Fibroblast of skin of left quadriceps (primary cell): ENCODE measurements at regions not wholly inside any gene's neighbourhood (a gene's known extent, or its start where the extent isn't known, plus 50 kb on each side); places are given as distances from the start of the nearest gene placed in this dataset.
A peak's percentile ranks its signal among the peaks of the same experiment; 100 is the strongest.

Experiments used
- DNase-seq, 2 experiments: peaks; one replicate each; pipeline ENCODE4 v3.0.0-alpha.2; 2013; ENCODE audit warnings: low read depth in 2 of 2

DNA sequence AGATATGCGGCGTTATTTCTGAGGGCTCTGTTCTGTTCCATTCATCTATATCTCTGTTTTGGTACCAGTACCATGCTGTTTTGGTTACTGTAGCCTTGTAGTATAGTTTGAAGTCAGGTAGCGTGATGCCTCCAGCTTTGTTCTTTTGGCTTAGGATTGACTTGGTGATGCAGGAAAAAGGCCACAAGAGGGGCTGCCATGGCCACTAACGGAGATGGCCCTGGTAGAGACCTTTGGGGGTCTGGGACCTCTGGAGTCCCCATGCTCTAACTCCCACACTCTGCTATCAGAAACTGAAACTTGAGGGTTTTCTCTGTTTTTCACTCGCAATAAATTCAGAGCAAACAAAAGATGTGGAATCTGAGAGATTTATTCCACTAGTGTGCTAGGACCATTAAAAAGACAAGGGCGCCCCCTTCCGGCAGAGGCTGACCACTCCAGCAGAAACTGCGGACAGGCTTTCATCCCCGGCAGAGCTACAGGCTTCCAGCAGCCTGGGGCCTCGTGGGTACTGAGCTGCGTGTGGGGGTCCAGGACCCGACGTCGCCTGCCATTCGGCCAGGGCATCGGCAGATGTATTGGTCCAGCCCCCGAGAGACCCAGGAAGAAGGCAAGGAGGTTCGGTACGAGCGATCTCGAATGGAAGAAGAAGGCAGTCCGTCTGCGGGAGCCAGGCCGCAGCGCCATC, 775.1 kb downstream of the EPHA7 start:
- DNase-seq: peak; percentile 5 to 7

DNA sequence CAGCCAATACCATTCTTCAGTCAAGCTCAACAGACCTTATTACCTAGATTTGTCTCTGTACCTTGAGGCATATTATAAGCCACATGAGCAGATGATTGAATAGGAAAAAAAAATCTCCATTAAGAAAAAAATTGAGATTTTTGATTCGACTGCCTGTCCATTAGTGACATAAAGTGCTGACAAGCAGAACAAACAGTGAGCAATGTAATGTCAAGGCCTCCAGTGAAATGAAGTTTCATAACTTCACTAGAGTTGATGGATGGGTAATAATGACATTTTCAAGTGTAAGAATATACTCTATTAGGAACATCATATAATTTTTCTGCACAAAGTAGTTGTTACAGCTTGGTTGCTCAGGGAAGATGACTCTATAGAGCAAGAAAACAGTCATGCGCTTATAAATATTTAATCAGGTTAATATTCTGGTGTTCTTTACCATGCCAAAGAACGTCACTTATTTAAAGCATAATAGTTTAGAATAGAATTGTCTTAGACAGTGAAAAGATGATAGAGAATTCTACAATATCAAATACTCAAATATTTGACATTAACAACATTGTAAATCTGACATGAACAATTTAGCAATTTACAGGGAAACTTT, 783.7 kb downstream of the EPHA7 start:
- no peak for DNase-seq

DNA sequence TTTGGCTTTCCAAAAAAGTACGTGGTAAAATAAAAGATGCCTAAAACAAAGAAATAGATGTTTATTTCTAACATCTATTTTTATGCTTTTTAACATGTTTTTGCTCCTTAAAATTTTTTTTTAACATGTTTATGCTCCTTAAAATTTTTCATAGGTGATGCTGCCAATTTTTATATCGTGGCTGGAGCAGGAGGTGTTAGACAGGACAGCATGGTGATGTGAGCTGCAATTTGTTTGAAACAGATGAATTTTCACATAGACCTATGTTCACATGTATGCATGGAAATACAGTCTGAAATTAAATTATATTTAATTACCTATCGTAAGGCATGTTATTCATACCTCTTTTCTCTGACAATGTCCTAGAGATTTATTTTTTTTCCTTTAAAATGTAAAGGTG, 784.8 kb downstream of the EPHA7 start:
- DNase-seq: no peak

DNA sequence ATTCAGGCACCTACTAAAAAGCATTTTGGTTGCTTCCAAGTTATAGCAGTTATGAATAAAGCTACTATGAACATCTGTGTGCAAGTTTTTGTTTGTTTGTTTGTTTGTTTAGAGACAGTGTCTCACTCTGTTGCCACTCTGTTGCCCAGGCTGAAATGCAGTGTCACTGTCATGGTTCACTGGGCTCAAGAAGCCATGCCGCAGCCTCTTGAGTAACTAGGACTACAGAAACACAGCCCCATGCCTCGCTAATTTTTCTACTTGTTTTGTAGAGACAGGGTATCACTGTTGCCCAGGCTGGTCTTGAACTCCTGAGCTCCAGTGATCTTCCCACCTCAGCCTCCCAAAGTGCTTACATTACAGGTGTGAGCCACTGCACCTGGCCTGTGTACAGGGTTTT, 795.9 kb downstream of the EPHA7 start:
- no peak for DNase-seq

DNA sequence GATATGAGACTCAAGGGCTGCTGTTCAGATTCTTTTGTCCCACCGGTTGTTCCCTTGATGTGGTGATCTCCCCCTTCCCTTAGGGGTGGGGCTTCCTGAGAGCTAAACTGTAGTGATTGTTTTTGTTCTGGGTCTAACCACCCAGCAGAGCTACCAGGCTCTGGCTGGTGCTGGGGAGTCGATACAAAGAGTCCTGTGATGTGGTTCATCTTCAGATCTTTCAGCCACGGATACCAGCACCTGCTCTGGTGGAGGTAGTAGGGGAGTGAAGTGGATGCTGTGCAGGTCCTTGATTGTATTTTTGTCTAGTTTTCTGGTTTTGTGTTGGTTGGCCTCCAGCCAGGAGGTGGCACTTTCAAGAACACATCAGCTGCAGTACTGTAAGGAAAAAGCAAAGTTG, 801.6 kb downstream of the EPHA7 start:
- no peak for DNase-seq

DNA sequence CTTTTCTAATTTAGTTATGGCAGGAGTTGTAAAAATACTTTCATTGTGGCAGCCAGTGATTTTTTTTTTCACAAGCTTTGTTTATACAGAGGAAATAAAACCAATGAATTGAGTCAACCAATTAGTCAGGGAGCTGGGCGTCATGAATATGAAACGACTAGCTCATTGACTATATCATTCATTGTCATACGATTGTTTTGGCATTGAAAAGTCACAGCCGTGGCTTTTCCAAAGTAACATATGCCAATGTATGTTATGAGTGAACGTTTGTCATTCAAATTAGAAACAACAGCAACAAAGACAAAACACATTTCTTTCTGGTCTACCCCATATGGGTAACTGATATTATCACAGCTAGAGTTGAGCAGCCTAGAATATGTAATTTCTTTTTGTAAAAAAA, 810.6 kb downstream of the EPHA7 start:
- DNase-seq: no peak

DNA sequence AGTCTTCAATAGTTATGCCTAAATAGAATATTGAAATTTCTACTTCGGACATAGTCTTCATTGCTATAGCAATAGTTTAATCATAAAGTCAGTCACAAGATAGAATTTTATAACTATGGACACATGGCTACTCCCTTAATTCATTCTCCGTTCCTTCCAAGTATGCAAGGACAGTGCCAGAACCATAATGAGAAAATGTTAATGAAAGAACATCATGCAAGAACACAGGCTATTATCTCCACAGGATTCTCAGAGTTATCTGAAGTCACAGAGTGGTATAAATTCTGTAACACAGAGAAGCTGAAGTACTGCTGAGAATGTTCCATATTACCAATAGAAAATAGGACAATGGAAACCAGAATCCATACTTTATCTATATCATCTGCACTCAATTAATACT, 826.2 kb downstream of the EPHA7 start:
- DNase-seq: no peak

DNA sequence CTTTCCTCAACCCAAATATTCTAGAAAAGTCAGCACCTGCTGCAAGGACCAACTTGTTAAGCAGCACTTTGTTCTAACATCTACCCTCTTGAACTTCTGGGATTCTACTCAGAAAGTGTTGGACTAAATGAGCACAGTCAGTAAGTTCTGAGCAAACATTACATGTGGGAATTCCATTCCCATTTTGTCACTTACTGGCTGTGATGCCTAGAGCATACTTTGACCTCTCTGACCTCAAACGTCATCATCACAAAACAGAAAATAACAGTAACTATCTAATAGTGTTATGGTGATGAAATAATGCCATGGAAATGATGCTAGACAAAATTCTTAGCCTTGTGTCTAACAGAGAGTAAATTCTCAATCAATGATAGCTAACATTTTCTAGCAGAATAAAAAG, 829.4 kb downstream of the EPHA7 start:
- DNase-seq: no peak

DNA sequence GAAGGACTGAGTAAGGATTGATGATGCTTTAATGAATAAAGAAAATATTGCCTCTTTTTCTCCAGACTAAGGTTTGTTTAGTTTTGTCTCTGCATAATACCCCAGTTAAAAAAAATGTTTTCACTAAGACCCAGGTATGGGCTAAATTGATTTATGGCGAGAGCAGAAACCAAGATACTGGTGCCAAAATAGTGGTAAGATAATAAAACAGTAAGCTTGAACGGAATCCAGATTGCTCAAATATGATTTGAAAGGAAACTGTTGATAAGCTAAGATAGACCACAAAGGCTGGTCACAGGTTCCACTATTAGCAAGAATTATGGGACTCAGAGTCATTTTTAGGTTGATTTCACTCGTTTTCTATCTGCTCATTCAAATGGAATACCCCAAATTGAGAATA, 831.2 kb downstream of the EPHA7 start:
- no peak for DNase-seq

DNA sequence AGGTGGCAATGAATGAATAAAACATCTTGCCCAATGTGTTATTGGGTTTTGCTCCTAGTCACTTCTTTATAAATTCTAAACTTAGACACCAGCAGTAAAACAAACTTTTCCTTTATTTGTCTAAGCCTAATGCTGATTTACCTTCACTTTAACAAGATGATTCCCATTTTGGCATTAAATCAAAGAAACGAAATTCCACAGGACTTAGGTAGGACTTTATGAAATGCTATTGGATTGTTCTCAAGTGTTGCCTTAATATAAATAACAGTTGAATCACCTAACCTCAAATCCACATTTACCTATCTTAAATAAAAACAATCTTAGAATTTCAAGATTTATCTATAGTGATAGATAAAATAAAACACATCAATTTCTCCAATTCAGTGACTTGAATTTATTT, 831.8 kb downstream of the EPHA7 start:
- DNase-seq: no peak

DNA sequence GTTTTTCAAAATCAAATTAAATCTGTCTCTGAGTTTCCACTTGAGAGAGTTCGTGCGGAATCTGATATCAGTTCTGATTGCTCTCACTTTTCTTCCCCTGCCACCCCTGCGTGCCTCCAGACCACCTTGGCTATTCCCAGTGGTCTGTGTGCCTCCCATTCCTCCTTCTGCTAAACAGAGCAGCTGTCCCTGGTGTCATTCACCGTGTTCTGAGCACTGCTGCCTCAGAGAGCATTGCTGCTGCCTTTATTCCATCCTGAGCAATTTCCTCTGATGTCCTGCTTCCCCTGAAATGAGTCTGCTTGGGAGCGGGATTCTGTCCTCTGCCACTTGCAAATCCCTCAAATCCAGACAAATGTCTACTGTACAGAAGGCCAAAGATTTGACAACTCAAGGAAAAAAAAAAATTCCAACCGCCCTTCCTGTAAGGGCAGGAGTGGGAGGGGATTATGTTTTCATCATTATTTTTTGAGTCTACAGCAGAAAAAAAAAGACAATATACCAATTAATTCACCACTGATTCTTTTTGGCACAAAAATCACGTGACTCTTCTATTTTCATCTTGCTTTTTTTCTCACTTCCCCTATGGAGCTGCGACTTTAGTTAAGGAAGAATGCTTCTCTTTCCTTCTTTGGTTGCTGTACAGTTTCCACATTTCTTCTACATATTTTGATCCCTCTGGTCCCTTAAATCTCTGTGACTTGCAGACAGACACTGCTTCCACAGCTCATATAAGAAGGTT, 833.0 kb downstream of the EPHA7 start:
- no peak for DNase-seq

DNA sequence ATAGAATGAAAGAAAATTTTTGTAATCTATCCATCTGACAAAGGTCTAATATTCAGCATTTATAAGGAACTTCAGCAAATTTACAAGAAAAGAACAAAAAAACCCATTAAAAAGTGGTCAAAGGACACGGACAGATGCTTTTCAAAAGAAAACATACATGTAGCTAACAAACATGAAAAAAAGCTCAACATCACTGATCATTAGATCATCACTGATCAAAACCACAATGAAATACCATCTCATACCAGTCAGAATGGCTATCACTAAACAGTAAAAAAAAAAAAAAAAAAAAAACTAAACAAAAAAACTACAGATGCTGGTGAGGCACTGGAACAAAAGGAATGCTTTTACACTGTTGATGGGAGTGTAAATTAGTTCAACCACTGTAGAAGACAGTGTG, 837.1 kb downstream of the EPHA7 start:
- DNase-seq: no peak

DNA sequence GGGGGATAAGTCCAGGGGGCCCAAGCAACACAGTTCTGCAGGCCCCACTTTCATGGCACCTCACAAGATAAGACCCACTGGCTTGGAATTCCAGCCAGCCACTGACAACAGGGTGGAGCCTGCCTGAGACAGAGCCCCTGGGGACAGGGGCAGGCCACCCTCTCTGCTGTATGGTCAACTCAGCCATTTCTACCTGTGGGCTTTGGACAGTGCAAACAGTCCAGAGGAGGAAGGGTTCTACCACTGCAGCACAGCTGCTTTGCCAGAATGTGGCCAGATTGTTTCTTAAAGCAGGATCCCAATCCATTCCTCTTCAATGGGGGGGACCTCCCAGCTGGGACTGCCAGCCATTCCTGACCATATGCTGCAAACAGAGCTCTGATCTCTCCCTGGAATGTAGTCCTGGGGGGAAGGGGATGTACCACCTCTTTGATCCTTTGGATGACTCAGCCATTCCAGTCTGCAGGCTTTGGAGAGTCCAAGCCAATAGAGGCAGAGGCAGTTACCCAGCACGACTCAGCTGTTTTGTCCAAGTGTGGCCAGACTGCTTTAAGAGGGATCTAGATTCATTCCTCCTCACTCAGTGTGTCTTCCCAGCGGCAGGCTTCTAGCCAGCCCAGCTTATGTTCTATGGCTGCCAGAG, 842.2 kb downstream of the EPHA7 start:
- peak; percentile 69 to 75 for DNase-seq

DNA sequence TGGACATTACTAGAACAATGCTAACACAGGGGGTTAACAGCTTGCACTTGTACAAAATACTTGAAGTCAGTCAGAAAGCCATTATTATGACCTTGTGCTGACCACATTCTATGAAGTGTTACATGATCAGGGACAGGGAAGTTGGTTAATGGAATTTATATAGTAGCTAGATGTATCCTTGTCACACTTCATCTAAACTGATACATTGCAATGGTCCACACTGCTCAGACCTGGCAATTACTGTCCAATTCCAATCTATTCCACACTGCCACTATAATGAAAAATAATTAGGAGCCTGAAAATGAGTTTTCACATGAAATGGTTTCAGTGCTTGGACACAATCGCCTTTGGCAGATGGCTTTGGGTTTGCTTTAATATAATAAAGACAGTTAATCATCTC, 850.8 kb downstream of the EPHA7 start:
- no peak for DNase-seq

DNA sequence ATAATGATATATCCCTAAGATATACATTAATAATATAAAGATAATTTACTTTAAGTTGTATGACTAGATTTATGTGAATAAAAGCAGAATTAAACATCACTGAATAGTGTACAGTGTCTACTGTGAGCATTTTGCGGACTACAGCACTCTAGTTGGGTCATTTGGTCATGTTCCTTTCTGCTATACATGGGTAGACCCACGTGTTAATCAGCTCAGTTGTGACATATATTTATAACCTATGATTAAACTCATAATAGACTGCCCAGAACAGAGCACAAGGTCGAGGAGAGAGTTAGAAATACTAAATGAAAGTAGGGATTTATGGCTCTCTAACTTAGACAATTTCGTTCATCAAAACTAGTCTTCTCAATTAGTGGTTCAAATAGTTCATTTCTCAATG, 852.7 kb downstream of the EPHA7 start:
- no peak for DNase-seq

DNA sequence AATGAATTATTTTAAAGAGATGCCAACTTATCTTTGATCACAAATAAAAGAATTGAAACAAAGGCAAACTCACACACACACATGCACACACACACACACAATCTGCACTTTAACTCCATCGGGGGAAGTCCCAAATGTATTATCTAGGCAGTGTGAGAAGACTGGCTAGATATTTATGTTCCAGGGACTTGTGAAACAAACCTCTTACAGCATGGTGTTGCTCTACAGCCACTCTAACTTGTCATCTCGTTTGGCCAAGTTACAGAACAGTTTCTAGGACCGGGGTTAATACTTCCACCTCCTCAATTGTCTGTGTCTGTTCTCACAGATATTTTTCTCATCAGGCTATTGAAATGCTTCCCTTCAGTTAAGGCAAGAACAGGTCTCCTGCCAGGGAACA, 855.0 kb downstream of the EPHA7 start:
- no peak for DNase-seq

DNA sequence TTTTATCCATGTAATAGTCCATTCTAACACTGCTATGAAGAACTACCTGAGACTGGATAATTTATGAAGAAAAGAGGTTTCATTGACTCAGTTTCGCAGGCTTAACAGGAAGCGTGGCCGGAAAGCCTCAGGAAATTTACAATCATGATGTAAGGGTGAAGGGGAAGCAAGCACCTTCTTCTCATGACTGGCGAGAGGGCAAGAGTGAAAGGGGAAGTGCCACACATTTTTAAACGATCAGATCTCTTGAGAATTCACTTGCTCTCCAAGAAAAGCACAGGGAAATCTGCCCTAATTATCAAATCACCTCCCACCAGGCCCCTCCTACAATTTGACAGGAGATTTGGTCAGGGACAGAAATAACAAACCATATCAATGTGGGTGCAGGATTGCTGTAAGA, 859.7 kb downstream of the EPHA7 start:
- DNase-seq: no peak

DNA sequence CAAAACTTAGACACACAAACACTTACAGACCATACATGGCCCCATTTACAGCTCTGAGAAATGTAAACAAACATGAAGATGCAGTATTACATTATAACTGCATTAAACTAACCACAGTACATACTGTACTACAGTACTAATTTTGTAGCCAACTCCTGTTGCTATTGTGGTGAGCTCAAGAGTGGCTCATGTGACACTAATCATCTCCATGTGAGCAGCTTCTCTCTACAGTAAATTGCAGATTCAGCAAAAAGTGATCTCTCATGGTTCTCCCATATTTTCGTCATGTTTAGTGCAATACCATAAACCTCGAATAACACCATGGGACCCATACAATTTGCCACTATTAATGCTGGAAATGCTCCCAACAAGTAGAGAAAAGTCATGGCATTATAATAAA, 860.4 kb downstream of the EPHA7 start:
- DNase-seq: no peak

DNA sequence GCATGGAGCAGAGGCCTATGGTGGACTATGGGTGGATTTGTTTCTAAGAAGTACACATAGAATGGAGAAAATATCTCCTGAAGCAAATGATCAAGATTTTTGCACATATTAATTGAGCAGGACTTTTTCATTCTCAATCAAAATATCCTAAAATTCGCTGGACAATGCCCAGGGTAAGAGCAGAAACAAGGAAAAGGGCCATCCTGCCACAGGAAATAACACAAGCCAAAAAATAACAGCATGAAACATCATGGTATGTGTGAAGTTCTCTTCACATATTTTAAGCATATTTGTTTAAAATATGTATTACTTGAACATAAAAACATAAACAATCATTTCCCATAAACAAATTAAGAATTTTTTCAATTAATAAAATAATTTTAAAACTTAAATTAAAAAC, 868.9 kb downstream of the EPHA7 start:
- DNase-seq: no peak

DNA sequence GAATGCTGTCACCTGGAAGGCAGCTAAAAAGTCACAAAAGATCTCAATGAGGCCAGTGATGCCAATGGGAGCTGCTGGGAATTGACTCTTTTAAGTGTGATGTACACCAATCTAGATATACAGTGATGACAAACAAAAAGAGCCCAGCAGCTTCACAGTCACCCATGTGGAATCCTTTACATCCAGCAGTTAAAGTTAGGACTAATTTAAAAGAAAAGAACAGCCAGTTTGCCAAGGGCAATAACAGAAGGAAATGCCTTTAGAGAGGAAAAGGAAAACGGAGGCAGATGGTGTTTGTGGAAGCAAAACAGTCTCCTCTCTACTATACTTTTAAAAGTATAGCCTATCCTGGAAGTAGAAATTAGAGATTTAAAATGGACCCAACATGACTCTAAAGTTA, 873.5 kb downstream of the EPHA7 start:
- no peak for DNase-seq

DNA sequence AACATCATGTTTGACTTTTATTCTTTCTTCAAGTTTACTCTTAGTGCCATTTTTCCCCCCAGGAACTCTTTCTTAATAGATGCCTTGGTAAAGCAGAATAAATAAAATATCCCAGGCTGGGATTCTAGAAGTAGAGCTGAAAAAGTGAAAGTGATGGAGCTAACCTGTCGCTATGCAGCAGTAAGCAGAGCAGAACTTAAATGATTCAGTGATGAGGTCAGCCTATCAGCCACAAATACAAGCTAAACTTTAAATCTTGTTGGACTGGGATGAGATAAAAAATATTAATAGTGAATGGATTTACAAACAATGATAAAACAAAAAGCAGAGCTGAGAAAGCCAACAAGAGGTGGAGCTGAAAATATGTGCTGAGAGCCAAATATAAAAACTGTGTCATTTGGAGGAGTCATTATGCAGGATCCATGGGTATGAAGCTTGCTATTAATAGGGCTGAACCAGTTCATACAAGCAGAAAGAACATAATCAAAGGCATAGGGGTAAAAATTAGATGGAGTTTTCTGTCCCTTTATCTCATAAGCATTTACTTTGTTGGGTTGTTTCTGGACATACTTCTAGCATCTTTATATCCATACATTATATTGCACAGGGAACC, 877.8 kb downstream of the EPHA7 start:
- DNase-seq: no peak

DNA sequence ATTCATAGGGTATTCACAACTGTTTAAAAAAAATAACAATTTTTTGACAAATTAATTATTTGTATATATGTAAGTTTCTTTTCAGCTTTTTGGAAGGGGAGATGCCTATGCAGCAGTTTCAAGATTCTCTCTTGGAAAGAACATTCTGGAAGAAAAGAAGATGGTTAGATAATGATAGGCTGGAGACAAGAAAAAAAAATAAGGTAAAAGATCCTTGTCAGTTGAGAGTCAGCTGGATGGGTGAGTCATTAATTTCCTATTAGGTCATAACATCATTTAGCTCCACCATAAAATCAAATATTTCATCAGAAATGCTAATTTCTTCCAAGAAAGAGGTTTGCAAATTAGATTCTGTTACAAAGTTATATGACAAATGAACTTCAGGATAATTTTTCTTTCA, 880.4 kb downstream of the EPHA7 start:
- no peak for DNase-seq
